KMS-11 (cell line): ENCODE measurements at regions not wholly inside any gene's neighbourhood (a gene's known extent, or its start where the extent isn't known, plus 50 kb on each side); places are given as distances from the start of the nearest gene placed in this dataset.

ENCODE experiments used
- H2AFZ ChIP-seq: fragments of 200-600 bp; sonication (generic); 2 replicates; pipeline ENCODE4 v1.6.1; 2016; ENCODE audit warnings: antibody characterized with exemption, mixed run types, low read depth
- H3K27ac ChIP-seq: fragments of 200-600 bp; sonication (generic); 2 replicates; pipeline ENCODE4 v1.6.1; 2016; ENCODE audit warnings: mild to moderate bottlenecking, mixed run types
- H3K27me3 ChIP-seq: fragments of 200-600 bp; sonication (generic); 2 replicates; pipeline ENCODE4 v1.6.1; 2017; ENCODE audit warnings: mild to moderate bottlenecking, low read depth, mixed run types, moderate library complexity; ENCODE audit not compliant: insufficient read depth
- H3K36me3 ChIP-seq: fragments of 200-600 bp; sonication (generic); 2 replicates; pipeline ENCODE4 v1.6.1; 2017; ENCODE audit warnings: mild to moderate bottlenecking, mixed run types; ENCODE audit not compliant: insufficient read depth
- H3K4me1 ChIP-seq: fragments of 200-600 bp; sonication (generic); 2 replicates; pipeline ENCODE4 v1.6.1; 2016; ENCODE audit warnings: mild to moderate bottlenecking, low read depth, mixed run types; ENCODE audit not compliant: poor library complexity, severe bottlenecking
- H3K4me2 ChIP-seq: fragments of 200-600 bp; sonication (generic); 2 replicates; pipeline ENCODE4 v1.7.0; 2016; ENCODE audit warnings: mild to moderate bottlenecking, mixed run types
- H3K4me3 ChIP-seq: fragments of 200-600 bp; sonication (generic); IDR thresholded peaks from 2 replicates; pipeline ENCODE4 v1.6.1; 2017; ENCODE audit warnings: low read depth, low read length, mixed read lengths; ENCODE audit not compliant: insufficient read depth
- H3K79me2 ChIP-seq: fragments of 200-600 bp; sonication (generic); 2 replicates; pipeline ENCODE4 v1.6.1; 2016; ENCODE audit warnings: low read depth, mixed run types; ENCODE audit not compliant: insufficient read depth
- H3K9ac ChIP-seq: fragments of 200-600 bp; sonication (generic); 2 replicates; pipeline ENCODE4 v1.6.1; 2016; ENCODE audit warnings: mild to moderate bottlenecking, mixed run types
- H4K20me1 ChIP-seq: fragments of 200-600 bp; sonication (generic); 2 replicates; pipeline ENCODE4 v1.6.1; 2016; ENCODE audit warnings: mild to moderate bottlenecking, mixed run types; ENCODE audit not compliant: insufficient read depth
- TF ChIP-seq, protein P1 (sequence below): fragments of 200-600 bp; sonication (generic); conservative IDR thresholded peaks from 2 replicates; pipeline ENCODE4 v1.6.1; 2017; ENCODE audit warnings: low read depth, mild to moderate bottlenecking, antibody characterized with exemption, low read length, moderate library complexity, mixed read lengths

DNA sequence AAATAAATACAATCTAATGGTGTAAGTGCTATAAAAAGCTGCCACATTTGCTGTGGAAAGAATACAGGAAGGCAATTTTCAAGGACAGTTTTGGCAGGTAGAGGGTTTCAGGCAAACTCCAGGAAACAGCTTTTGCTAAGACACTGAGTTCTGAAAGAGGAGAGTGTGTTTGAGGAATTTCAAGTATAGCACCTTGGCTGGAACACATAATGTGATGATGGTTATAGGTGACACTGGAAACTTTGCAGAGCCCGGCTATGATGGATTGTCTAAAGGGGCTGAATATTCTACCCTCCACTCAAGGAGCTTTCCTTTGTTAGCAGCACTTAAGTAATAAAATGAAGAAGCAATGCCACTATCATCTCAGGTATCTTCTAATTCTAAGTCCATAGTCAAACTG, 209.4 kb upstream of the TGFBR2 start:
- H3K4me3 ChIP-seq = no peak overlapping the region
- no peaks in the 10 kb centered on the region for H4K20me1 ChIP-seq
- no peak overlapping the region for H3K27ac ChIP-seq
- H3K4me1 ChIP-seq = no peaks in the 10 kb centered on the region
- no peaks in the 10 kb centered on the region for H3K27me3 ChIP-seq
- TF ChIP-seq, protein P1, sequence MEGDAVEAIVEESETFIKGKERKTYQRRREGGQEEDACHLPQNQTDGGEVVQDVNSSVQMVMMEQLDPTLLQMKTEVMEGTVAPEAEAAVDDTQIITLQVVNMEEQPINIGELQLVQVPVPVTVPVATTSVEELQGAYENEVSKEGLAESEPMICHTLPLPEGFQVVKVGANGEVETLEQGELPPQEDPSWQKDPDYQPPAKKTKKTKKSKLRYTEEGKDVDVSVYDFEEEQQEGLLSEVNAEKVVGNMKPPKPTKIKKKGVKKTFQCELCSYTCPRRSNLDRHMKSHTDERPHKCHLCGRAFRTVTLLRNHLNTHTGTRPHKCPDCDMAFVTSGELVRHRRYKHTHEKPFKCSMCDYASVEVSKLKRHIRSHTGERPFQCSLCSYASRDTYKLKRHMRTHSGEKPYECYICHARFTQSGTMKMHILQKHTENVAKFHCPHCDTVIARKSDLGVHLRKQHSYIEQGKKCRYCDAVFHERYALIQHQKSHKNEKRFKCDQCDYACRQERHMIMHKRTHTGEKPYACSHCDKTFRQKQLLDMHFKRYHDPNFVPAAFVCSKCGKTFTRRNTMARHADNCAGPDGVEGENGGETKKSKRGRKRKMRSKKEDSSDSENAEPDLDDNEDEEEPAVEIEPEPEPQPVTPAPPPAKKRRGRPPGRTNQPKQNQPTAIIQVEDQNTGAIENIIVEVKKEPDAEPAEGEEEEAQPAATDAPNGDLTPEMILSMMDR = no peak
- no peaks in the 10 kb centered on the region for H3K36me3 ChIP-seq
- H2AFZ ChIP-seq = no peak overlapping the region
- no peak overlapping the region for H3K4me2 ChIP-seq
- H3K79me2 ChIP-seq = no peaks in the 10 kb centered on the region
- no peak overlapping the region for H3K9ac ChIP-seq

DNA sequence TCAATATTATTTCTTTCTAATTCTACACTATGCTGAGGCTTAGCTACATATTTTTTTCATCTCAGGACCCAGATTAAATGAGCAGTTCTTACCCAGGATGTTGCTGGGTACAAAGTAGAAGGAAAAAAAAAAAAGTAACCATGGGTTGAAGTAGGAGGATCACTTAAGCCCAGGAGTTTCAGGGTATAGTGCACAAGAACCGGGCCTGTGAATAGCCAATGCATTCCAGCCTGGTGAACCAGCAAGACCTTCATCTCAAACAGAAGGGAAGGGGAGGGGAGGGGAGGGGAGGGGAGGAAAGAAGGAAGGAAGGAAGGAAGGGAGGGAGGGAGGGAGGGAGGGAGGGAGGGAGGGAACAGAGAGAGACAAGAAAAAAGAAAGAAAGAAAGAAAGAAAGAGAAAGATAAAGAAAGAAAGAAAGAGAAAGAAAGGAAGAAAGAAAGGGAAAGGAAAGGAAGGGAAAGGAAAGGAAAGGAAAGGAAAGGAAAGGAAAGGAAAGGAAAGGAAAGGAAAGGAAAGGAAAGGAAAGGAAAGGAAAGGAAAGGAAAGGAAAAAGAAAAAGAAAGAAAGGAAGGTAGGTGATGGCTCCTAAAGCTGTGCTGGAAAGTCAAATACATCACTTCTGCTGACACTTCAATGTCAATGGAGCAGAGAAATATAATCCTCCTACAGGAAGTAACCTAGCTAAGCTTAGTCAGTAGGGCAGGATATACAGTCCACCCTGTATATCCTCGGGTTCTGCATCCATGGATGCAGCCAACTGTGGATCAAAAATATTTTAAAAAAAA, 206.8 kb upstream of the TGFBR2 start:
- no peak overlapping the region for H2AFZ ChIP-seq
- no peak overlapping the region for H3K4me2 ChIP-seq
- no peak overlapping the region for H3K4me3 ChIP-seq
- no peaks in the 10 kb centered on the region for H3K4me1 ChIP-seq
- H3K79me2 ChIP-seq = no peaks in the 10 kb centered on the region
- TF ChIP-seq, protein P1 = no peak
- H3K27me3 ChIP-seq = no peaks in the 10 kb centered on the region
- no peaks in the 10 kb centered on the region for H4K20me1 ChIP-seq
- H3K27ac ChIP-seq = no peak overlapping the region
- H3K36me3 ChIP-seq = no peaks in the 10 kb centered on the region
- H3K9ac ChIP-seq = no peak overlapping the region

DNA sequence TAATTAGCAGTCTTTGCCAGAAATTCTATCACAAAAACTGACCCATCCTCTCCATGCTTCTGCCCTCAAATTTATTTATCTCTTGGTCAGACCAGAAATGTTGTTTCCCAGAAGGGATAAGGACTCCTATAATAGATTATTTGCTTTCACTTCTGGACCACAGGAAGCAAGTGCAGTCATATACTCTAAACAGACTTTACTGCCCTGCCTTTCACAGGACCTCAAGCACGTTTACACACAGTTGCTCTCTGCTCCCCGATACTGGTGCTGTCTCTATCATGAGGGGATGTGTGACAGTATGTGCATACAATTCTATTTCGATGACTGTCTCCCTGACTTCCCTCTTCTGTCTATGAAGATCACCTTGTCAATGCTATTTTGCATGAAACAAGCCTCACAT, 205.5 kb upstream of the TGFBR2 start:
- Histone ChIP-seq H3K27ac (no peak overlapping the region), H4K20me1 (no peaks in the 10 kb centered on the region), H3K4me2 (no peak overlapping the region), H3K27me3 (no peaks in the 10 kb centered on the region), H3K36me3 (no peaks in the 10 kb centered on the region), H3K4me1 (no peaks in the 10 kb centered on the region), H3K4me3 (no peak overlapping the region), H3K9ac (no peak overlapping the region), H3K79me2 (no peaks in the 10 kb centered on the region), H2AFZ (no peak overlapping the region)
- TF ChIP-seq, protein P1 = no peak

DNA sequence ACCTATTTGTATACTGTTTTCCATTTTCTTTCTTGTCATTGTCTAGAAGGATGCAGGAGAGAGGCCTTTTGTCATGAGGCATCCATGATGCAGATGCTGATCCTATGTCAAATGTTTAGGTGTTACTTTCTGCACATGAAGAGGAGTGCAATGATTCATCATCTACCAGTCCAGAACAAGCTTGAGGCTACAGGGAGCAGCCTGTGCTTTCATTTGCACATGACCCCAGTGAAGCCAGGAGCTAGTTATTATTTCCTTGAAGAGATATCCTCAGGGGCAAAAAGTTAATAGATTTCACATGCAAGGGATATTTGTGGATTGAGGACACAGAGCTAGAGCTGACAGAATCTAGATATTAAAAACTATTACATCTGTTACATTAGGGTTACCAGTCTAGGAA, 204.4 kb upstream of the TGFBR2 start:
- no peaks in the 10 kb centered on the region for H3K27me3 ChIP-seq
- TF ChIP-seq, protein P1 = no peak
- H3K4me3 ChIP-seq = no peak overlapping the region
- no peak overlapping the region for H3K27ac ChIP-seq
- H3K79me2 ChIP-seq = no peaks in the 10 kb centered on the region
- no peaks in the 10 kb centered on the region for H4K20me1 ChIP-seq
- no peak overlapping the region for H3K9ac ChIP-seq
- no peak overlapping the region for H2AFZ ChIP-seq
- no peak overlapping the region for H3K4me2 ChIP-seq
- no peaks in the 10 kb centered on the region for H3K4me1 ChIP-seq
- no peaks in the 10 kb centered on the region for H3K36me3 ChIP-seq
